Renal pelvis (tissue), 1 donor: ENCODE measurements at regions not wholly inside any gene's neighbourhood (a gene's known extent, or its start where the extent isn't known, plus 50 kb on each side); places are given as distances from the start of the nearest gene placed in this dataset.
"Not testable (repeated sequence)": the region's sequence is repeated elsewhere in the genome, so short reads cannot be mapped to it uniquely, and the experiment has no call there.

Experiments used
- DNase-seq: peaks from one replicate; pipeline ENCODE4 v3.0.0-alpha.2; 2013

- no peak for DNase-seq
Observed at GRCh38 chr2:184449760-184450159, 148.6 kb upstream of the ZNF804A start.

- no peak for DNase-seq
Observed at GRCh38 chr2:184452907-184453306, 145.4 kb upstream of the ZNF804A start.

GRCh38 chr2:184455624-184456023 is 142.7 kb upstream of the ZNF804A start:
- no peak for DNase-seq

GRCh38 chr2:184456693-184457092 is 141.6 kb upstream of the ZNF804A start:
- DNase-seq = not testable (repeated sequence)

GRCh38 chr2:184463102-184463865 is 135.0 kb upstream of the ZNF804A start:
- no peak for DNase-seq

- no peak for DNase-seq
Observed at GRCh38 chr2:184463866-184464248, 134.5 kb upstream of the ZNF804A start.

- DNase-seq = no peak
Observed at GRCh38 chr2:184468826-184469225, 129.5 kb upstream of the ZNF804A start.

GRCh38 chr2:184472481-184472880 is 125.8 kb upstream of the ZNF804A start:
- no peak for DNase-seq

- no peak for DNase-seq
Observed at GRCh38 chr2:184481865-184482264, 116.5 kb upstream of the ZNF804A start.

GRCh38 chr2:184498936-184499335 is 99.4 kb upstream of the ZNF804A start:
- no peak for DNase-seq

GRCh38 chr2:184504252-184504651 is 94.1 kb upstream of the ZNF804A start:
- DNase-seq = no peak

- DNase-seq = no peak
Observed at GRCh38 chr2:184507254-184507653, 91.1 kb upstream of the ZNF804A start.

GRCh38 chr2:184517402-184517801 is 80.9 kb upstream of the ZNF804A start:
- DNase-seq = no peak

- no peak for DNase-seq
Observed at GRCh38 chr2:184520441-184520840, 77.9 kb upstream of the ZNF804A start.

GRCh38 chr2:184523732-184524131 is 74.6 kb upstream of the ZNF804A start:
- no peak for DNase-seq

GRCh38 chr2:184524551-184525382 is 73.6 kb upstream of the ZNF804A start:
- DNase-seq = no peak

GRCh38 chr2:184527058-184527457 is 71.3 kb upstream of the ZNF804A start:
- DNase-seq = no peak

- no peak for DNase-seq
Observed at GRCh38 chr2:184528119-184528518, 70.2 kb upstream of the ZNF804A start.

- DNase-seq = no peak
Observed at GRCh38 chr2:184530239-184530638, 68.1 kb upstream of the ZNF804A start.

GRCh38 chr2:184530959-184531358 is 67.4 kb upstream of the ZNF804A start:
- DNase-seq = no peak

- DNase-seq = no peak
Observed at GRCh38 chr2:184532551-184532950, 65.8 kb upstream of the ZNF804A start.

GRCh38 chr2:184534986-184535385 is 63.3 kb upstream of the ZNF804A start:
- no peak for DNase-seq

- no peak for DNase-seq
Observed at GRCh38 chr2:184540246-184540789, 58.0 kb upstream of the ZNF804A start.
